AG08395 (cell line): ENCODE measurements at regions not wholly inside any gene's neighbourhood (a gene's known extent, or its start where the extent isn't known, plus 50 kb on each side); places are given as distances from the start of the nearest gene placed in this dataset.
A peak's percentile ranks its signal among the peaks of the same experiment; 100 is the strongest.

Experiments used
- DNase-seq: peaks from one replicate; pipeline ENCODE4 v3.0.0; 2012; ENCODE audit warnings: mixed read lengths, low spot score

DNA sequence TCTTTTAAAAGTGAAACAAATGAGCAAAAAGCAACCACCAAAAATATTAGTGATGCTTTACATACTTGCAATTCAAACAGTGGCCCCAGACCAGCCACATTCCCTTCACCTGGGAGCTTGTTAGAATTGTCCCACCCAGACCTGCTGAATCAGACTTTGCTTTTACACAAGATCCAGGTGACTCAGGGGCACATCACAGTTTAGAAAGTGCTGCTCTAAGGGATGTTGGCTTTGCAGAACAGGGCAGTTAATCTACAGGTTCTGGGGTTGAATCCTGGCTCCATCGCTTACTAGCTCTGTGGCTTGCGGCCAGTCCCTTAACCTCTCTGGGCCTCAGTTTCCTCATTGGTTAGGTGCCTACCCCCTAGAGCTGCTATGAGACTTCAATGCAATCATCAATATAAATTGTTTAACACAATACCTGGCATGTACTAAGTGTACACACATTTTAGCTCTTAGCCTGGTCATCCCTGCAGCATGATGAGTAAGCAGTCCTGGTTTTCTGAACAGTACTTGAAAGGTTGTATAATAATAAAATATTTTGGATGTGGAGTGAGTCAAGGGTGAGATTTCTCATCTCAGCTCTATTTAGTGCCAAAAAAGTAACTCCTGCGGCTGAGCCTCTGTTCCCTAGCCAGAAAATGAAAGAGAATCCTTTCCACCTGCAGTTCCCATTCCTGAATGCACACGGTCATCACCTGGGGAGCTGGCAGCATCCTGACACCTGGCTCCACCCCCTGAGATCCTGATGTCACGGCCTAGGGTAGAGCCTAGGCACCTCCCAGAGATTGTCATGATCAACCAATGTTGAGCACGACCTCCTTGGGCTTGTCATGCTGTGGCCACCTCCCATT, 162.7 kb downstream of the ANKRD60 start:
- peak; percentile 58 for DNase-seq

DNA sequence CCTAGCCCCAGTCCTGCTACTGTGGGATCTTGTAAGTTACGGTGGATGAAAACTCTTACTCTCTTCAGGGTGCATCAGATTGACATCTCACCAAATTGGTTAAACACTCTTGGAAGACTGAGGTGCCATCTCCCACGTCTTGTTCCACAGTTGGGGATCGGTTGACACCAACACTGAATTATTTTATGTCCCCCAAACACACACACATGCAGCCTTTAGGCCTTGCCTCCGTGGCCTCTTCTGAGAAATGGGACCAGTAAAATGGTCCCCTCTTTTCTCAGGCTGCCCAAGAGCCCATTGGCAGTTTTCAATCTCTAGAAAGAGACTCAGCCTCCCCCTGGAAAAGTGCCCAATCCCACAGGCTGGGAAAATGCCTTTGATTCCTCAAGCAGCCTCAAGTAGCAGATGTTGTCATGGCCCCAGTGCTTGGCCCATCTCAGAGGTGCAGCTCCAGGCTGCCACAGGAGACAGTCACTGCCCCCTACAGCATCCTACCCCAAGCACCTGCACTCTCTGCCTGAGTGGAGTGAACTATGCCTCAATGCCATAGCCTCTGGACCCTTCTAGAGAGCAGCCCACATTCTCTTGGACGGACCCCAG, 163.9 kb downstream of the ANKRD60 start:
- DNase-seq: no peak

DNA sequence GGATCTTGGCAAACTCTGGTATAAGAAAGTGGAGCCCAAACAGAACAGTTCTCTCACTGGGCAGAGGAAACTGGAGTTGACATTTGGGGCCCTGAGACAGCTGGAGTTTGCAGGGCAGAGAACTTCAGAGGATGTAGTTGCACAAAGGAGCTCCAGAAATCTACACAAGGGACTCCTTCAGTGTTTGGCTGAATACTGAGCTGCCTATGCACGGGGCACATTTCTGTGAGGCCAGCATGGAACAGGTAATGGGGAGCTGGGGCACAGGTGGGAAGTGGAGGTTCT, 169.3 kb downstream of the ANKRD60 start:
- no peak for DNase-seq

DNA sequence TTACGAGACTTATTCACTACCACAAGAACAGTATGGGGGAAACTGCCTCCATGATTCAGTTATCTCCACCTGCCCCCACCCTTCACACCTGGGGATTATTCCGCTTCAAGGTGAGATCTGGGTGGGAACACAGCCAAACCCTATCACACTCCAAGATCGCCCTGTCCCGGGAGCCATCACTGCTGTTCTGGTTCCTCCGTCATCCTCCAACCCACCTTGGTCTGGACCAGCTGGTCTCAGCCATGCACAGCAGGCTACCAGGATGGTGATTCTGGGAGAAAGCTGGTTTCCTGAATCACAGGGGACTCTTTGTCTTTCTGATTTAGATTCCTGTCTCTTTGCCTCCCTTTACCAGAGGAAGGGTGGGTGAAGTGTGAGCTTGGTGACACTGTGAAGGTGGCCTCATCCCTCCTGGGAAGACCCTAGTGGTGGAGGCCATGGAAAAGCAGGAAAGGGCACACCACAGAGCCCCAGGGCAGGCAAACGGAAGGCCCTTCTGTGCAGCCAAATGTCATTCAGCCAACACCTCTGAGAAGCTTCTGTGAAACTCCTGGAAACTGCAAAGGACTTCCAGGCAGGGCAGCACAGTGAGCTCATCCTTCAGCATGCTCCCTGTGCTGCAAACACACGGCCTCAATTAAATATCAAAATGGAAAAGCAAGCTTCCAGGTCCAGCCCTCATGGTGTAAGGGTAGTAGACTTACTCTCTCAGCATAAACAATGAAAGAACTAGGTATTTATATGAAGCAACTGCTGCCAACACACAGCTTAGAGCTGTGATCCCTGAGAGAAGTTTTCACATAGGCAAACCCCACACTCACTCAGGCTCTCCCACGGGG, 169.8 kb downstream of the ANKRD60 start:
- no peak for DNase-seq

DNA sequence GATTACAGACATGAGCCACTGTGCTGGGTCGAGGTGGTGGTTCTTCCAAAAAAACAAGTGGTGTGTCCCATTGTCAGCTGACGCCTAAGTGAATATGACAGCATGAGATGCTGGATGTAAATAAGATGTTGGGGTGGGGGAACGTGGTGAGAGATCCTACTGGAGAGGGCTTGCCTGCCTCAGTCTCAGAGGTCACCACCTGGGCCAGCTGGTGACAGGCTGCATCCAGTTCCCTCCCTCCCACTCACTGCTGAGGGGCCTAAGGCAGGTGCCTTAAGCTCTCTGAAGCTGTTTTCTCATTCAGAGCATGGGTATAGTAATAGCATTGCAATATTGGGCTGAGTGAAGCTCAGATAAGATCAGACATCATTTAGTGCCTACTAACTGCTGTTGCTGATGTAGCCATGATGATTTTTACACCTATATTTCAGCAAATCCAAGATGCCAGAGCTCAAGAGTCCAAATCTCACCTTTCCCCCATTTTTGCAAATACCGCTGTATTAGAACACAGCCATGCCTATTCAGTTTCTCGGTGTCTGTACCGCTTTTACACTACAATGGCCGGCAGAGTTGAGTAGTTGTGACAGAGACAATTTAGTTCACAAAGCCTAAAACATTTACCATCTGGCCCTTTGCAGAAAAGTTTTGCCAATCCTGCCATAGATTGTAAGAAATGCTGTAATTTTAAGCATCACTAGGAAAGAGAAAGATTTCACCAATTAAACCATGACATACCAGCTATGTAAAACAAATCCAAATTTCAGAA, 171.3 kb downstream of the ANKRD60 start:
- DNase-seq: no peak

DNA sequence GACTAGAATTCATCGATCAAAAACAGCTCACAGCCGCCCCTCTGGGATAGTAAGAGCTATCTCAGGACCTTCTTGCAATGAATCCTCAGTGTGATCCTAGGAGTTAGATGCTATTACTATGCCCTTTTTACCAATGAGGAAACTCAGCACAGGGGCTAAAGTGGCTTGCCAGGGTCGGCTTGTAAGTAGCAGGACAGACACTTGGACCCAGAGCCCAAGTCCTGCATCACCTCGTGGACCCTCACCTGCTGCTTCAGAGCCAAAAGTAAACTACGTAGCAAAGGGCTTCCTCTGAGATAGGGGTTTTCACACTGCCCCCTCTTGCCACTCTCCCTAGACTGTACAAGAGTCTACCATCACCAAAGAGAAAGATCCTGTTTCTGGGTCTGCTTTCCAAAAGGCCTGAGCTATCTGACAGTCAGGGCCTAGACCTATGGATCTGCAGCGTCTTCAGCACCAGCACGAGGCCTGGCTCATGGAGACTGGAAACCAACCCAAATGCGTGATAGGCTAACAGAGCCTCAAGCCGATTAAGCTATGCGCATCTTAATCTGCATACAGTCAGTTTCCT, 172.3 kb downstream of the ANKRD60 start:
- no peak for DNase-seq

DNA sequence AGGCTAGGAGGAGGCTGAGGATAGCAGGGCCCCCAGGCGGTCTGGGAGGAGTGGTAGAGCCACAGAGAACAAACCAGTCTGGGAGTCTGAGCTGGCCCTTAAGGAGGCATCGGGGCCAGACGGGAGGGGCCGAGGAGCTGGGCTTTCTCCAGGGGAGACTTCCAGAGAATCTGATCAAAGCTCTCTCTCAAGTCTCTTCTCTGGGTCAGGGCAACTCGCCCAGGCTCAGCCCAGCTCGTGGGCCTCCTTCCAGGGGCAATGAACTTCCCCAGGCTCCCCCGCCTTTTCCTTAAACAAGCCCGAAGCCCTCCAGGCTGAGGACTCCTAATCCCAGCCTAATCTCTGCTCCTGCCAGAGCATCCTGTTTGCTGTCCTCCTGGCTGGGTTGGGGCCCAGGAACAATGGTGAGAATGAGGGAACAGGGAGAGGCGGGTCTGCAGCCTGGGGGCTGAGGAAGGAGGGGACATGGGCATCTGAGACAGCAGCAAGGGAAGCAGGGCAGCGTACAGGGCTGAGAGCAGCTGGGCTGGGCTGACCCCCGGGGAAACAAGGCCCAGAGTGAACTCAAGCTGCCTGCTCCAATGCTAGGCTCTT, 173.6 kb downstream of the ANKRD60 start:
- DNase-seq: peak; percentile 31

DNA sequence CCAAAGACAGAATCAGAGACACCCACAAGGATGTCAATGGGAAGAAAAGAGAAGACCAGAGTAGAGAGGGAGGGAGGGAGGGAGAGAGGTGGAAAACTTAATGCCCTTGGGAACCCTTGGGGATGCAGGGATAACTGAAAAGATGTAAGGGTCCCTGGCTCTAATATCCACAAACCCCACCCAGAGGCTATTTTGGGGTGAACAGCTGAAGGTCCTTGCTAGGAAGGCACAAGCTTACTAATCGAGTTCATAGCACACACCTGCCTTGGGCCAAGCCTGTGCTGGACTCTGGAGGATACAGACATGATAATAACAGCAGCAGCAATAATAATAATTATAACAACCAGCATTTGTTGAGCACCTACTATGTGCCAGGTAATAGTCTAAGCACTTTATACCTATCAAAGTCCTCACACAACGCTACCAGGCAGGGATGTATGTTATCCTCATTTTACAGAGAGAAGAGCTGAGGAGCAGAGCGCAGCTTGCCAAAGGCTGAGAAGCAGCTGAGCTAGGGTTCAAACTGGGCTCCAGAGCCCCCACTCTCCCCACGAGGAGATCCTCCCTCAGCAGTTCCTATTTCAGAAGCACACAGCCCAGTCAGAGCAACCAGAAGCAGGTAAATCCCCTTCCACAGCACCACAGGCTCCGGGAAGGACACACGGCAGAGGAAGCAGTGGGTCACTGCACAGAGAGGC, 174.2 kb downstream of the ANKRD60 start:
- no peak for DNase-seq

DNA sequence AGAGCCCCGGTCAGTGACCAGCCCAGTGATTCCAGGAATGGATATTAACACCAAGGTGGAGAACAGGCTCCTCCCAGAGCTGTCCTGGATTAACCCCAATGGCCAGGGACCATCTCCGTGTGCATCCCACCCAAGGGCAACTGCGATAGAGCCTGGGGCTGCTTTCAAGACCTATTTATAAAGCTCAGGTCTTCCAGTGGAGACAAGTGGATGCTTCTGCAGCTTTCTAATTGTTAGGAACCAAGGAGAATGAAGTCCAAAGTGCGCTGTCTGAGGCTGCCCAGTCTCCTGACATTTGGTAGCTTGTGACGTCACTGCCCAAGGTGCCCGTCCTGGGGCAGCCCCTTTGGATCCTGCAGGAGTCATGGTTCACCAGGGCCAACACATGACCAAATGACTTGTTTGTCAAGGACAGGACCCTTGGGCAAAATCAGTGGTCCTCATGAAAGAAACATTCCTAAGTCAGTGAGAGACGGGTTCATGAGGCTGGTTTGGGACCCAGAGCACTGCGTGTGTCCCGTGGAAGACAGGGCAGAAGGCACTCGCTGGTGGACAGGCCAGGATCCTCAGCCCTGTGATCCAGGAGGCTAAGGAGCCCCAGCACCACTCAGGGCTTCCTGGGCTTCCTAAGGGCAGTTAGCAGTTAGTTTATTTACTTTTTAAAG, 174.9 kb downstream of the ANKRD60 start:
- no peak for DNase-seq

DNA sequence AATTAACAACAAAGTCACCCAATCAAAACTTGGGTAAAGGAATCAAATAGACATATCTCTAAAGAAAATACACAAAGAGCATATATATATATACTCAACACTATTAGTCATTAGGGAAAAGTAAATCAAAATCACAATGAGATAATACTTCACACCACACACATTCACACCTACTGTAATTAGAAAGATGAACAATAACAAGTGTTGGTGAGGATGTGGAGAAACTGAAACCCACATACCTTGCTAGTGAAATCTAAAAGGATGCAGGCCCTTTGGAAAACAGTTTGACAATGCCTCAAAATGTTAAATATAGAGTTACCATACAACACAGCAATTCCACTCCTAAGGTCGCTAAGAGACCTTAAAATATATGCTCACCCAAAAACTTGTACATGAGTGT, 177.1 kb downstream of the ANKRD60 start:
- no peak for DNase-seq

DNA sequence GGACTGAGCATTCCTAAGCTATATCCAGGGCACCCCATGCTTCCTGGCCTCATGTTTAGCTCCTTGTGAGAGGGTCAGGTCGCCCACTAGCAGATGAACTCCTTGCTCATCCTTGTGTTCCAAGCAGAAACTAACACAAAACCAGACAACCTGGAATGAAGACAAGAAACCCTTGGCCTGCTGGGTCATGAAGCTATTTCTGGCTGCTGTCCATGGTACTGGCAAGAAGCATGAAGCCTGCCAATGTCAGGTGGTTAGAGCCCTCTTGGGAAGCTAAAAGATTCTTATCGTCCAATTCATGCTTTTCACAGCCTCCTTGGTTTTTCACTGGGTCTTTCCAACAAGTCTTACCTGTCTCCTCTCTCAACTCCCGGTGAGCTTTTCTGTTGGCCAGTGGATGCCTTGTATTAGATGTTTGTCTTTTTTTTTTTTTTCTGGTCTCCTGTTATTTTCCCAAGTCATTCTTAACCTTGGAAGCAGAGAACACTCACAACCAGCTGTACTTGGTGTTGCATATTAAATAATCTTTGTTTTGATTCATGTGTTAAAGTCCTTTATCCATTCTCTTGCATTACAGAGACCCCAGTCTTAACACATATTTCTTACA, 180.3 kb downstream of the ANKRD60 start:
- peak; percentile 58 for DNase-seq

DNA sequence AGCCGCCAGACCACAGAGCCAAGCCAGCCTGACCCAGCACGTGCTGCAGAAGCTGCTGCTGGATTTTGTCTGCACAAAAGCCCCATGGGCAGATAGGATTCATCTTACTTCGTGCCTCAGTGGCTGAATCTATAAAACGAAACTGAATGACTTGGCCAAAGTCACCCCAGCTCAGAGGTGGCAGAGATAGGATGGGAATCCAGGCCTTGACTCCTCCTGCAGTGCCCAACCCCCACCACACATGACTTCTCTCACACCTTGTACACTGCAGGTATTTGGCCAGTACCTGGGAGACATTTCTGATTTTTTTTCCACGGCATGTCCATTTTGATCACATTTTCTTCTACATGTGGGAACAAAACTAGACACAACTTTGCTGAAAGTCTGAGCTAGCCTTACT, 182.1 kb downstream of the ANKRD60 start:
- DNase-seq: no peak

DNA sequence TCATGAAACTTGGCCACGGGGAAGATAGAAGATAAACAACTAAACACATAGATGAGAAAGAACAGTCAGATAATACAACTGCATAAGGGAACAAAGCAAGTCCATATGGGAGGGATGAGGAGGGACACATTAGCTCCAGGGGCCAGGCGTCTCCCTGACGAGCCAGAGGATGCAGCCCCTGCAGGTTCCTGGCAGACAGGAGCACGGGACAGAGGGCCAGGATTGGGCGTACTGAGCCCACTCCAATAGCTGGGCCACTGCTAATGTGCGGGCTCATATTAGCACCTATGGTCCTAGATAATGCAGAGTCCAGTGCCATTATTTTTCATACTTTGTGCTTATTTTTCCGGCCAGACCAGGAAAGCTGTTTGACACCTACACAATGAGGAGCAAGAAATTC, 182.9 kb downstream of the ANKRD60 start:
- DNase-seq: no peak

DNA sequence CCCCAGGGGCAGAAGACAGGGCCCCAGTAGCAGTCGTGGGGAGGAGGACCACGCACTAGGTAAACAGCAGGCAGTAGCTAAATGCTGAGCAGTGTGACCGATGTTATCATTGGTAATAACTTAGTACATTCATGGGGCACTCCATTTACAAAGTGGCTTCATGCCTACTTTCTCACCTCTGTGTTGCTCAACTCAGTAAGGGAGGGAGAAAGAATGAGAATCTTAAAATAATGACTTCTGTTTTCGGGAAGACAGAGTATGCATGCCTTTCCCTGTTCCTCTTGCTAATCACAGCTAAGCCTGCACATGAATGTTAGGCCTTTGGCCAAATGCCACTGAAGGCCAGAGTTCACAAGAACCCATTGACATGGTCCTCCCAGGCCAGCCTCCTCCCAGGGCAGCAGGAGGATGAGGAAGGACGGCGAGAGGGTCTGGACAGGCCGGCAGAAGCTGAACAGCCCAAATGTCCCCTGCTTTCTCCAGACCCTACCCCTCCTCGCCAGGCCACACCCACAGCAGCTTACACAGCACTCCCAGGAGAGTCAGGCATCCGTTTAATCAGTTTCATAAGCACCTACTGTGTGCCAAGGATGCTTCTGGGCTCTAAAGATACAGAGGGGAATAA, 183.4 kb downstream of the ANKRD60 start:
- no peak for DNase-seq

DNA sequence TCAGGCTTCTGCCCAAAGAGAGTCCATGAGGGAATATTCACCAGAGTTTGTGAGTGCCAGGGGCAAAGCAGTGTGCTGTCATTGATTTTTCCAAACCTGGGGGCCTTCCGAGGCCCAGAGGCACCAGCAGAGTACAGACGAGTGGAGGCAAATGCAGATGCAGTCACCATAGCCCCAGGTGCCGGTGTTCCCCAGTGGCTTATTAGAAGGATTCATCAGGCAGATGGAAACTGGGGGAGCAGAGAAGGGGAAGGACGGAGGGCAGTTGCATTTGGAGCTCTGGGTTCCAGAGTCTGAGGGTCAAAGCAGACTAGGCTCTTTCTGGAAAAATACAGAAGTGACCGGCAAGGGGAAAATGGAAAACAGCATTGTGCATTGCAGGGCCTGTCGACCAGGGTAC, 184.2 kb downstream of the ANKRD60 start:
- DNase-seq: no peak

DNA sequence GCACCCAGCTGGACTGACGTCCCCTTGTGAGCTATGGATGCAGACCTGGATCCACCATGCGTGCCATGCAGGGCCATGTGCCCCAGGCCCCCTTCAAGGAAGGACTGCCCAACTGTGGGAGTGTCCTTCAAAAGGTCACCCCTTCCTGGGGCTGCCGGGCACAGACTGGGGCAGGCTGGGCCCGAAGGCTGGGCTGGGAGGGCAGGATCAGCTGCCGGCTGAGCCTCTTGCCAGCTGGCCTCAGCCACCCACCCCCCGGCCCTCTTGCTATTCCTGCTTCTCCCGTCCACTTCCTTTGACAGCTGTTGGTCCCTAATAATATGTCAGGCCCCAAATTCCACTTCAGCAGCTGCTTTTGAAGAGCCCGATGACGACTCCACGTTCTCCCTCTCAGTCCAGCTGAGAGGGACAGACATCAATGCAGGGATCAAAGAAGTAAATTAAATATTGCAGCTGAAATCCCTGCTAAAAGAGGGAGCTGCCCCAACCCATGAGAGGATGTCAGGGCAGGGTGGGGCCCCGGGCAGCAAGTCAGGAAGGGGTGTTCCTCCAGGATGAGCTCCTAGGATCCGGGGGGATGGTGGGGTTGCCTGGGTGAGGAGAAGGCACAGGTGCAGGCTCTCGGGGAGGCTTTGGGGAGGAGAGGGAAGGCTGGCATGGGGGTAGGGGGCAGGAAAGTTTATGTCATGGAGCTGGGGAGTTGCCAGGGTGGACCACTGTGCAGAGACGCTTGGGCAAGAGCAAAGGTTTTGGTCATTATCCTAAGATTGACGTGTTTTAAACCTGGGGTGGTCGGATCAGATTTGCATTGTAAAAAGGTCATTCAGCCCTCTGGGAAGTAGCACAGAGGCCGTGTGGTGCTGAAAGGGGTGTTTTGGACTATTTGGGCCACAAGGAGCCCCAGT, 185.0 kb downstream of the ANKRD60 start:
- DNase-seq: no peak

DNA sequence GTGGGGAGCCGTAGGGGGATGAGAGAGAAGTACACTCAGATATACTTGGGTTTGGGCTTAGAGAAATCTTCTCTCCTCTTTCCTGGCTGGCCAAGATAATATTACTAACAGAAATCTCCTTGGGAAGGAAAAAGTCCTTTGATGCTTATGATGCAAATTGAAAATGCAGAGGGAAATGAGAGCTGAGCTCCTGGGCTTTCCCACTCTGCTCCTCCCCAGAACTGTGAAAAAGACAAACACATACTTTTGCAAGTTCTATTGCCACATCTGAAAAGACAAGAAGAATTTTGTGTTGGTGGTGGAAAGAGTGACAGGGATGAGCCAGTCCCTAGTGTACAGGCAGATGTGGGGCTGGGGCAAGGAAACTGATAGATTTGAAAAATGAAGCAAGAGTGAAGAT, 185.9 kb downstream of the ANKRD60 start:
- no peak for DNase-seq
